Esophagus squamous epithelium (tissue), 5 donors: ENCODE measurements at regions not wholly inside any gene's neighbourhood (a gene's known extent, or its start where the extent isn't known, plus 50 kb on each side); places are given as distances from the start of the nearest gene placed in this dataset.

Experiments
- DNase-seq: peaks from one replicate; lab custom pipeline; 2025; lab: John Stamatoyannopoulos, UW
- H3K27ac ChIP-seq, 4 donors: fragments of 200-600 bp; sonication (generic); one replicate each; pipeline ENCODE4 v1.5.1; 2016 to 2019; ENCODE audit warnings: mild to moderate bottlenecking in 1 of 4
- H3K27me3 ChIP-seq, 4 donors: fragments of 200-600 bp; sonication (generic); 1 replicate in 3 of 4; 2 replicates in 1 of 4; pipeline versions ENCODE4 v1.5.1 to v1.6.0; 2017 to 2021; ENCODE audit warnings: antibody characterized with exemption in 1 of 4
- H3K36me3 ChIP-seq, 3 donors: fragments of 200-600 bp; sonication (generic); one replicate each; pipeline ENCODE4 v1.5.1; 2016 to 2019
- H3K4me1 ChIP-seq, 3 donors: fragments of 200-600 bp; sonication (generic); one replicate each; pipeline ENCODE4 v1.5.1; 2017 to 2019
- H3K4me3 ChIP-seq, 4 donors: fragments of 200-600 bp; sonication (generic); 1 replicate in 3 of 4; 2 replicates in 1 of 4; pipeline ENCODE4 v1.5.1; 2016 to 2019; ENCODE audit warnings: mild to moderate bottlenecking in 2 of 4, moderate library complexity in 1 of 4
- H3K9me3 ChIP-seq, 3 donors: fragments of 200-600 bp; sonication (generic); one replicate each; pipeline ENCODE4 v1.5.1; 2016 to 2019
- CTCF ChIP-seq, 6 experiments: fragments of 450-650 bp in 4 of 6; fragments of 200-600 bp in 2 of 6; sonication (generic) in 2 of 6; IDR thresholded peaks; one replicate each; pipeline ENCODE4 v1.5.1; 2016 to 2019; ENCODE audit warnings: antibody characterized with exemption in 6 of 6, mild to moderate bottlenecking in 4 of 6, moderate library complexity in 4 of 6
- POLR2A ChIP-seq, 4 donors: fragments of 450-650 bp; IDR thresholded peaks; one replicate each; pipeline ENCODE4 v1.6.1; 2017; ENCODE audit warnings: antibody characterized with exemption in 4 of 4, mild to moderate bottlenecking in 4 of 4, moderate library complexity in 3 of 4
- WGBS, 2 donors: methylation state at CpG; one replicate each; pipeline ENCODE4 v1.1.5; 2018; 5-methylcytosine and 5-hydroxymethylcytosine counted together
- intact Hi-C: fragments of 100-400 bp; cut with DNase I; formaldehyde crosslinking; loops from one replicate; pipeline ENCODE4 v1.15.0; 2022
- donor health status: DM: yes; HTN: yes; CAD: no.

- WGBS, 2 donors = 83 to 85% methylated on average over 5 to 6 of the region's 9 CpGs
- no peak overlapping the region for H3K4me3 ChIP-seq
- intact Hi-C loops = no loop called here
- DNase-seq = no peak
- no peaks in the 10 kb centered on the region for H3K9me3 ChIP-seq
- peaks cover 4 to 20% (median 9%) of the 10 kb centered on the region in 3 donors for H3K4me1 ChIP-seq
- no peak for TF ChIP-seq POLR2A (IDR thresholded peaks at IDR 0.05)
- TF ChIP-seq CTCF (IDR thresholded peaks at IDR 0.05) = no peak
- H3K27ac ChIP-seq = peak overlapping the region in 2 of 4 donors; percentile 25 to 40
- no peaks in the 10 kb centered on the region for H3K27me3 ChIP-seq
- H3K36me3 ChIP-seq = no peaks in the 10 kb centered on the region
Observed at GRCh38 chr10:78299851-78300468, 266.3 kb downstream of the RPS24 start.

GRCh38 chr10:78300526-78300925 lies 266.9 kb downstream of the RPS24 start:
- TF ChIP-seq POLR2A (IDR thresholded peaks at IDR 0.05) (no peak), CTCF (IDR thresholded peaks at IDR 0.05) (no peak)
- Histone ChIP-seq H3K36me3 (no peaks in the 10 kb centered on the region), H3K9me3 (no peaks in the 10 kb centered on the region), H3K27me3 (no peaks in the 10 kb centered on the region), H3K4me3 (no peak overlapping the region), H3K4me1 (peaks cover 4 to 20% (median 9%) of the 10 kb centered on the region in 3 donors), H3K27ac (no peak overlapping the region)
- WGBS, 2 donors = 100% methylated on average over 1 to 2 of the region's 2 CpGs
- intact Hi-C loops = no loop called here
- no peak for DNase-seq

- Histone ChIP-seq H3K36me3 (no peaks in the 10 kb centered on the region), H3K4me1 (peaks cover 4 to 20% (median 9%) of the 10 kb centered on the region in 3 donors), H3K27me3 (no peaks in the 10 kb centered on the region), H3K27ac (no peak overlapping the region), H3K9me3 (no peaks in the 10 kb centered on the region), H3K4me3 (no peak overlapping the region)
- no peak for TF ChIP-seq CTCF (IDR thresholded peaks at IDR 0.05)
- no peak for TF ChIP-seq POLR2A (IDR thresholded peaks at IDR 0.05)
- 80 to 85% methylated on average over 8 of the region's 10 CpGs for WGBS, 2 donors
- DNase-seq = no peak
- intact Hi-C loops = no loop called here
Observed at GRCh38 chr10:78301481-78301880, 267.8 kb downstream of the RPS24 start.

GRCh38 chr10:78301891-78302738 lies 268.5 kb downstream of the RPS24 start:
- H3K4me3 ChIP-seq = peak overlapping the region; percentile 61 to 68 (median 64)
- WGBS, 2 donors = 75 to 79% methylated on average over 9 of the region's 11 CpGs
- TF ChIP-seq CTCF (IDR thresholded peaks at IDR 0.05) = no peak
- TF ChIP-seq POLR2A (IDR thresholded peaks at IDR 0.05) = no peak
- DNase-seq = no peak
- H3K4me1 ChIP-seq = peaks cover 4 to 20% (median 9%) of the 10 kb centered on the region in 3 donors
- H3K36me3 ChIP-seq = no peaks in the 10 kb centered on the region
- intact Hi-C loops = no loop called here
- H3K27ac ChIP-seq = peak overlapping the region; percentile 81 to 89 (median 86)
- no peaks in the 10 kb centered on the region for H3K27me3 ChIP-seq
- H3K9me3 ChIP-seq = no peaks in the 10 kb centered on the region

- H3K27ac ChIP-seq = peak overlapping the region; percentile 81 to 89 (median 86)
- H3K27me3 ChIP-seq = no peaks in the 10 kb centered on the region
- DNase-seq = no peak
- H3K9me3 ChIP-seq = no peaks in the 10 kb centered on the region
- no peaks in the 10 kb centered on the region for H3K36me3 ChIP-seq
- WGBS, 2 donors = 0 to 10% methylated on average over 2 to 3 of the region's 3 CpGs
- intact Hi-C loops = no loop called here
- peaks cover 4 to 20% (median 9%) of the 10 kb centered on the region in 3 donors for H3K4me1 ChIP-seq
- peak overlapping the region; percentile 61 to 68 (median 64) for H3K4me3 ChIP-seq
- TF ChIP-seq POLR2A (IDR thresholded peaks at IDR 0.05) = no peak
- no peak for TF ChIP-seq CTCF (IDR thresholded peaks at IDR 0.05)
Observed at GRCh38 chr10:78302739-78302988, 269.0 kb downstream of the RPS24 start.
